ENCODE measurements at regions not wholly inside any gene's neighbourhood (a gene's known extent, or its start where the extent isn't known, plus 50 kb on each side); places are given as distances from the start of the nearest gene placed in this dataset.
"Not testable (repeated sequence)": the region's sequence is repeated elsewhere in the genome, so short reads cannot be mapped to it uniquely, and the experiment has no call there.

DNA sequence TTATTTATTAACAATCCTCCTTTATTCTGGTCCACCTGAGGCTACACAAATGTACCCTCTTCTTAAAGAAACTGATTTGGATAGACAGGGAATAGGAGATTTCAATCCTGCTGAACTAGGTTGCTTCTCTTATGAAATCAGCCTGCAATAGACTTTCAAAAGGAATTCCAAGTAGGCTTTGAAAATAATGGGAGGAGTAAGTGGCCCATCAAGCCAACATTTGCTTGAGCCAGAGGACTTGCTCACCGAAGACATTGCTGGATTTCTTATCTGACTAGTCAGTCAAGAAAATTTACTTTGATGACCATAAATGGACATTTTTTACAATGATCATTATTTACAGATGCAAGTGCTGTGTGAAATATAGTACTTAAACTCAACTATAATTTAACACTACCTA, 82.8 kb upstream of the RASSF8 start:
- no peak for DNase-seq (ENCODE audit: low read depth)

DNA sequence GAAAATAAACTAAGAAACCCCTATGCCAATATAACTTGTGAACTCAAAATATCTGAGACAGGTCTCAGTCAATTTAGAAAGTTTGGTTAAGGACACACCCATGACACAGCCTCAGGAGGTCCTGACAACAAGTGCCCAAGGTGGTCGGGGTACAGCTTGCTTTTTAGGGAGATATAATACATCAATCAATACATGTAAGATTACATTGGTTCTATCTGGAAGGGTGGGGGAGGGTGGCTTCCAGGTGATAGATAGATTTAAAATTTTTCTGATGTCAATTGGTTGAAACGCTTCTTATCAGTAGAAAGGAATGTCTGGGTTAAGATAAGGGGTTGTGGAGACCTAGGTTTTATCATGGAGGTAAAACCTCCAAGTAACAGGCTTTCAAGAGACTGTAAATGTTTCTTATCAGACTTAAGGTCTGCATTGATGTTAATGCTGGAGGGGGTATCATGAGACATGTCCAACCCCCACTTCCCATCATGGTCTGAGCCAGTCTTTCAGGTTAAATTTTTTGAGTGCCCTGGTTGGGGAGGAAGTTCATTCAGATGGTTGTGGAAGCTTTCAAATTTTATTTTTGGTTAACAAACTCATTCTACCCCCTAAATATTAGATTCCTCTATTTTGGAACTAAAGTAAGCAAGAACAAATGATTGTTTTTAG, 82.0 kb upstream of the RASSF8 start:
- DNase-seq (ENCODE audit: low read depth) = no peak

GRCh38 chr12:25877446-25877845, 81.0 kb upstream of the RASSF8 start:
- no peak for DNase-seq (ENCODE audit: low read depth)

- DNase-seq (ENCODE audit: low read depth) = no peak
Measured at GRCh38 chr12:25882266-25882665, 76.2 kb upstream of the RASSF8 start.

DNA sequence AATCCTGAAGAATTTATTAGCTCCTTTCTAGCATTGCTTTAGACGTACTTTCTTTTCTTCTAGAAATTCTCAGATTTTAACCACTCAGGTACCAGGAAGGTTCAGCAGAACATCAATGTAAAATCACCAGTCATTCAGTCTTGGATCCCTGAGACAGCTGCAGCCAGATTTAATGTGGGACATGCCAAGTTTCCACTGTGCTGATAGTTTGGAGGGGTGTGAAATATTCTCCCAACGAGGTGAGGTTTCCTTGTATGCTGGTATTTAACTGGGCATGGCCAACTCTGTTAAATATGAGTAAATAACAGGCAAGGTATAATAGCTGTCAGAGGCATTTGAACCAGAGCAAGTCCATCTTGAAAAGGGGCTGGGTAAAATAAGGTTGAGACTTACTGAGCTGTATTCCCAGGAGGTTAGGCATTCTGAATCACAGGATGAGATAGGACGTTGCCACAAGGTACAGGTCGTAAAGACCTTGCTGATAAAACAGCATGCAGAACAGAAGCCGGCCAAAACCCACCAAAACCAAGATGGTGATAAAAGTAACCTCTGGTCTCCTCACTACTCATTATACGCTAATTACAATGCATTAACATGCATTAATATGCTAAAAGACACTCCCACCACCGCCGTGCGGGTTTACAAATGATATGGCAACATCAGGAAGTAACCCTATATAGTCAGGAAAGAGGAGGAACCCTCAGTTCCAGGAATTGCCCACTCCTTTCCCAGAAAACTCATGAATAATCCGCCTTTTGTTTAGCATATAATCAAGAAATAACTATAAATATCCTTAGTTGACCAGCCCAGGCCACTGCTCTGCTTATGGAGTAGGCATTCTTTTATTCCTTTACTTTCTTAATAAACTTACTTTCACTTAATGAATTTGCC, 75.2 kb upstream of the RASSF8 start:
- no peak for DNase-seq (ENCODE audit: low read depth)

DNA sequence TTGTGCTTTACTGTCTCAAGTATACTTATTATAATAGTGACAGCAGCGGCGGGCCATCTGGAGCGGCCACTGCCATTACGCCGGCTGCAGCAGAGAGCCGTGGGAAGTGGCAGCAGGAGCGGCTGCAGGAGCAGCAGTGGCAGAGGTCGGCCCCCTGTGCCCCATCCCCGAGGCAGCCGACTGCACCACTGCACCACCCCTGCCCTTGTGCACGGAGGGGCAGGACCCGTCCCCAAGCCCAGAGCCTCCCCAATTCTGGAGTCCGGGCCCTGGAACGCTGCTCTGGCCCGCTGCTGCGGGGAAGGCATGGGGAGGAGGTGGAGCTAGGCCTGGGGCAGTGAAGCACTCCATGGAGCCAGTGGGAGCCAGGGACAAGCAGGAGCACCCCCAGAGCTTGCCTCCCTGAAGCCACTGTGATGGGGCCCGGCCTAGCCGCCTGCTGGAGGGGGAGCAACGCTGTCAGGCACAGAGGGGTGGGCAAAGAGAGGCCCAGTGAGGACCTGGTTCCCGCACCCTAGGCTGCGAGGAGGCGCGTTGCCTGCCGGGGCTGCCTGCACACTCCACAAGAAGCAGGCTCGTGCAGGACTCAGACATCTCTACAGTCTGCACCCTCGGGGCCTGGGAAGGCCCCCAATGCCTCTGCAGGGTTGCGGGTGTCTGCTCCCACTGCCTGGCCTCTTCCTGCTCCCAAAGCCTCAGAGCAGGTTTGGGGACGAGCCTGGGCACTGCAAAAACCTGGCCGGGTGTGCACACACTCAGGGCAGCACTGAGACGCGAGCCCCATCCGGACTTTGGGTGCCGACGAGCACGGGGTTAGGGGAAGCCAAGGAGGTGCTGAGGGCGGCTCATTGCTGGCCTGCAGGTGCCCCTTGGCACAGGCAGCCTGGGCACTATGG, 74.2 kb upstream of the RASSF8 start:
- DNase-seq (ENCODE audit: low read depth) = no peak

DNA sequence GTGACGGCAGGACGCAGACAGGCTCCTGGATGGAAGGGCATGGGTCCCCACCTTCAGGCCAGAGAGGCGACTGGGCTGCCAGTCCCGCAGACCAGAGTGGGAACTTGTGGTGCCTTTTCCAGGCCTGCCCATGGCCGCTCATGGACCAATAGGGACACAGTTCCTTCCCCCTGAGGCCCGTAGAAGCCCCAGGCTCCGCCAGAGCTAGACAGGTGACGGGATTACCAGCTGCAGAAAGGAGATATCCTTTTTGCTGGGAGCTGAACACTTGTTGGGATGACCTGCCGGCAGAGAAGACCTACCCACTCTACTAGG, 73.6 kb upstream of the RASSF8 start:
- no peak for DNase-seq (ENCODE audit: low read depth)

GRCh38 chr12:25886396-25886795, 72.1 kb upstream of the RASSF8 start:
- DNase-seq (ENCODE audit: low read depth) = no peak

DNA sequence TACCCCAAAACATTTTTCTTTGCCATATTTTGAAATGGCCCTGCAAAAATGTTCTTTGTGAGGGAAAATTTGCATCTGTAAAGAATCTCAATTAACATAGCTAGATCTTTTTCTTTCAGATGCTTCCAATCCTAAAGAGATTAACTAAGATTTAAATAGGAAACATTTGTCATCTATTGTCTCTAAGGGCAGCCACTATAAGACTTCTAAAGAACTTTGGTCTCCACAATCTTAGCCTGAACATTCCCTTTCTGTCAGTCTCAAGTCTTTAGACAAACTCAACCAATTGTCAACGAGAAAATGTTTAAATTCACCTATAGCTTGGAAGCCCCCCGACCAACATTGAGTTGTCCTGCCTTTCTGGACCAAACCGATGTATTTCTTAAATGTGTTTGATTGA, 71.1 kb upstream of the RASSF8 start:
- DNase-seq (ENCODE audit: low read depth) = no peak

DNA sequence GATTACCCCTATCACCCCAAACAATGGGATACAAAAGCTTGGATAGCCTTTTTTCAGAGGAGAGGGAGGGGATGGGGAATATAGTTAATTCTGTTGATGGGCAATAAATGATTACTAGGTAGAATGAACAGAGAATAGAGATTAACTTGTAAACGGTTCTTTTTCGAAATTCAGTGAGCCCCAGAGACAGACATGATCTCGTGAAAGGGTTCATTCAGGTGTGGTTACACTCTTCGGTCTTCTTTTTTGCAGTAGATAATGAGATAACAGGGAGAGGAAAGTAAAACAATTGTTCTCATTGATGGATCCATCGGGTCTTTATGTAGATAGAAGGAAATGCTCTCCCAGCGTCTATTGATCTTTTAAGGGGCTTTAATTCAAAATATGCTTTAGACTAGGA, 69.3 kb upstream of the RASSF8 start:
- DNase-seq (ENCODE audit: low read depth) = no peak

DNA sequence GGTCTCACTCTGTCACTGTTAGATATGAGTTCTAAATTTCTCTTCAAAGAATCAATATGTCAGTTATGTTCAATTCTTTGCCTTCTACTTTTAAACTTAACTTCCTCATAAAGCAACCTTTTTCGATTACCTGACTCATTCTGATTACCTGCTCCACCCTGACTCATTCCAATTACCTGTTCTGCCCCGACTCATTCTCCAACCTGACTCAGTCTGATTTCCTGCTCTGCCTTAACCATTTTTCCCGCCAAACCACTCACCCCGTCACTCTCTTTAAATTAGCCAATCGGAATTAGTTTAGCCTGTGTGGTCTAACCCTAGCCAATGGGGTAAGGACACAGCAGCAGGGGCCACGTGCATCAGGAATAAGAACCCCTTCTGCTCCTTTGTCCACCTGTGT, 67.4 kb upstream of the RASSF8 start:
- not testable (repeated sequence) for DNase-seq (ENCODE audit: low read depth)

DNA sequence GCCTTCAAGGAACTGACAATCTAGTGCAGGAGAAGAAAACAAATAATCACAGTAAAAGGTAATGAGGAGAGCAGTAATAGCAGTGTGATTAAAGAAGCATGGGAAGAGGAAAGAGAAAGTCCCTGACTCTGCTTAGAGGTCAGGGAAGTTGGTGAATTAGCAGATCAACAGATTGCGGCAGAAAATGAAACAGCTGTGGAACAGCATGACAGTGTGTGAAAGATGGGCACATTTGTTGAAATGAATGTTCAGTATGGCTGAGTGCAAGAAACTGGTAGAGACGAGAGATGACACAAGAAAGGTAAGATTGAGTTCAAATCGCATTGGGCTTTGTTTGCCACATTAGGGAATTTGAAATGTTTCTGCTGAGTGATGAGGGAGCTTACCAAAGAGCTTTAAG, 63.7 kb upstream of the RASSF8 start:
- DNase-seq (ENCODE audit: low read depth) = no peak

DNA sequence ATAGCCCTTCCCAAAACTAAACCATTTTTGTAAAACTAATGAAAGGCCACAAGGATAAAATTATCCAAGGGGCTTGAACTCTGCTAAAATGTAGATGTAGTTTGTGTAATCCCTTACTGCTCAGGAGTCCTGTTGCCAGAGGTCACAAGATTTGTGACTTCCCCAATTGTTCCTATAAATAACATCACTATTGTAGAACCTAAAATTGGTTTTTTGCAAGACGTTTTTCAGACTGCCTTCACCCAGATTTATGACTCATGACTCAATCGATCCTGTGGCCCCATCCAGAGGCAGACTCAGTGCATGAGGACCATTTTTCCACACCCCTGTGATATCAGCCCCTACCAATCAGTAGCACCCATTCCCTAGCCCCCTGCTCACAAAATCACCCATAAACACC, 61.5 kb upstream of the RASSF8 start:
- no peak for DNase-seq (ENCODE audit: low read depth)

DNA sequence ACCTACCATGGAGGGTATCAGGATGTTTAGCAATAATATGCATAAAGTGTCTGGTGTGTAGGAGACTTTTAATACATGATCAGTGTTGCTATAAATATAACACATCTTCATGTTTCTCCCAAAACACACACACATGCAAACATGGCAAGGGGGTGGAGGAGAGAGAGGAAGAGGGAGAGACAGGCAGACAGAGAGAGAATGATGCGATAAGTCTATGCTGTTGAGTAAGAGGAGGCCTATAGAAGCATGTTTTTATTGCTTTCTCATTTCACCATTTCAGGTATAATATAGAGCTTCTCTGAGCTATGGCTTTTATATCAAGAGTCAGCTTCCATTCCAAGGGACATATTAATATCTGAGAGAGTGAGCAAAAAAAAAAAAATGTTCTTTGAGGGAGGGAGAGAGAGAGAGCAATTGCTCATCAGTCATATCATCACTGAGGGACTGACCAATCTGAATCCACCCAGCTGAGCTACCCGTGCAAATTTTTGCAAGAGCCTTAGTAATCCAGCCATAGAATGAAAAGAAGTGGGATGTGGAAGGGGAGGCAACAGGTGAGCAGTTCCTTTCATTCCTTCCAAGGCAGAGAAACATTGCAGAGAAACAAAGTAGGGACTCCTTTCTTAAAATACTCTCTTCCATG, 54.8 kb upstream of the RASSF8 start:
- DNase-seq (ENCODE audit: low read depth) = no peak

DNA sequence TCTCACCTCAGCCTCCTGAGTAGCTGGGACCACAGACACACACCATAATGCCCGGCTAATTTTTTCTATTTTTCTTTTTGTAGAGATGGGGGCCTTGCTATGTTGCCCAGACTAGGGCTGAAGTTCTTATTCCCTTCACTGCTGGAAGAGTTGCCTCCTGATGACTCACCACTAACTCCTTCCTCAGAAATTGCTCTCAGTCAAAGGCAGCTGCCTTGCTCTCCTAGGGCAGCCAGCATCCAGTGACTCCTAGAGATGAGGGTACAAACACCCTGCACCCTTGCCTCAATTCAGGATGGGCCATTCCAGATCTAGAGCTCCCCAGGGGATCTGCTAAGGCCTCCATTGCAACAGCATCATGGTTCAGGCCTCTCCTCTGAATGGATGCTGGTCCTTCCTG, 54.0 kb upstream of the RASSF8 start:
- no peak for DNase-seq (ENCODE audit: low read depth)

- no peak for DNase-seq (ENCODE audit: low read depth)
Measured at GRCh38 chr12:25906651-25907340, 51.7 kb upstream of the RASSF8 start.

All from GM04503 (cell line).